ENCODE measurements at regions not wholly inside any gene's neighbourhood (a gene's known extent, or its start where the extent isn't known, plus 50 kb on each side); places are given as distances from the start of the nearest gene placed in this dataset.
"Not testable (repeated sequence)": the region's sequence is repeated elsewhere in the genome, so short reads cannot be mapped to it uniquely, and the experiment has no call there.

GRCh38 chr9:26789959-26790358 is 102.6 kb downstream of the CAAP1 start:
- DNase-seq: no peak

DNA sequence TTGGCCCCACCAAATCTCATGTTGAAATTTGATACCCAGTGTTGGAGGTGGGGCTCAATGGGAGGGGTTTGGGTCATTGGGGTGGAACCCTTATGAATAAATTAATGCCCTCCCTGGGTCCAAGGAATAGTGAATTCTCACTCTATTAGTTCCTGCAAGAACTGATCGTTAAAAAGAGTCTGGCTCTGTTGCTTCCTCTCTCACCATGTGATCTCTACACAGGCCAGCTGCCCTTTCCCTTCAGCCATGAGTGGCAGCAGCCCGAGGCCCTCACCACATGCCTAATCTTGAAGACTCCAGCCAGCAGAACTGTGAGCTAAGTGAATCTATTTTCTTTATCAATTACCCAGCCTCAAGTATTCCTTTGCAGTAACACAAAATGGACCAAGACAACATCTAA is 106.0 kb downstream of the CAAP1 start:
- DNase-seq: no peak

GRCh38 chr9:26782899-26783298 is 109.7 kb downstream of the CAAP1 start:
- no peak for DNase-seq

DNA sequence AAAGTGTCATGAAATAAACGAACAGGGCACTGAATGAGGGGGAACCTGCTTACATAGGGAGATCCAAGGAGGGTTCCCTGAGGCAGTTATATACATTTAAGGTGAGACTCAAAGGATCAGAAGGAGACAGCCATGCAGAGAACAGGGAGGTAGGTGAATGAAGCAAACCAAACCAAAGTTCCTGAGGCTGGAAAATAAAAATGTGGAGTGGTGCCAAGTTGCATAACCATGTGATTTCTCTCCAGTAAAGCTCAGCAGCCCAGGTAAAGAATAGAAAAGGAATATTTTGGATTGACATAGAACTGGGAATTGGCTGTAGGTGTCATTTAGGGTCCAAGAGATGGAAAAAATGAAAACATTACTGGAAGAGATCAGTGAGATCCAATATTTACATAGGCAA is 110.7 kb downstream of the CAAP1 start:
- no peak for DNase-seq

GRCh38 chr9:26780307-26780706 is 112.3 kb downstream of the CAAP1 start:
- not testable (repeated sequence) for DNase-seq

GRCh38 chr9:26779062-26779461 is 113.5 kb downstream of the CAAP1 start:
- no peak for DNase-seq

DNA sequence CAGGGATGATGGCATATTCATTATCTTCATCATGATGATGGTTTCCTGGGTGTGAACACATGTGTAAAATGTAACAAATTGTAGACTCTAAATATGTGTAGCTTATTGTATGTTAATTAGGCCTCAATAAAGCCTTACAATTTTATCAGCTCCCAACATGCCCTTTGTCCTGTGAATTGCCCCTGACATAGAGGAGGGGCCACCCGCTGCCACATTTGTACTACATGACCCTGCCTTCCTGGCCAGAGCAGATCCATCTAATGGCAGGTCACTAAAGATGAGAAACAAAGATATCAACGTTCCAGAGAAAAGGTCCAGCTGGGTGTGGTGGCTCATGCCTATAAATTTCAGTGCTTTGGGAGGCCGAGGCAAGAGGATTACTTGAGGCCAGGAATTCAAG is 117.2 kb downstream of the CAAP1 start:
- DNase-seq: no peak

- DNase-seq: no peak
Measured at GRCh38 chr9:26773056-26773455, 119.5 kb downstream of the CAAP1 start.

GRCh38 chr9:26770821-26771220 is 121.8 kb downstream of the CAAP1 start:
- no peak for DNase-seq

GRCh38 chr9:26768145-26768544 is 124.5 kb downstream of the CAAP1 start:
- DNase-seq: no peak

GRCh38 chr9:26760675-26761074 is 131.9 kb downstream of the CAAP1 start:
- no peak for DNase-seq

GRCh38 chr9:26758655-26759054 is 133.9 kb downstream of the CAAP1 start:
- no peak for DNase-seq

- DNase-seq: no peak
Measured at GRCh38 chr9:26756881-26757280, 135.7 kb downstream of the CAAP1 start.

DNA sequence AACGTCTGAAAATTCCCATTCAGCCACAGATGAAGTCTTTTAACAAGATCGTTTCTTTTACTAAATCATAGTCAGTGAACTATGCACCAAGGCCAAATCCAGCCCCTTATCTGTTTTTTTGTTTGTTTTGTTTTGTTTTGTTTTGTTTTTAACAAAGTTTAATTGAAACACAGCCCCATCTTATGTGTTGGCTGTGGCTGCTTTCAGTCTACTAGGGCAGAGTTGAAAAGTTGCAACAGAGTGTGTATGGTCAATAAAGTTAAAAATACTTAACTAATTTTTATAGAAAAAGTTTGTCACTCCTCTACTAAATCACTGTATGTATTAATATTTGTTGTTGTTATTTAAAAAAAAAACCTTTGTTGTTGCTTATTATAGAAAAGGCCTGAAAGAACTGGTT is 137.1 kb downstream of the CAAP1 start:
- no peak for DNase-seq

DNA sequence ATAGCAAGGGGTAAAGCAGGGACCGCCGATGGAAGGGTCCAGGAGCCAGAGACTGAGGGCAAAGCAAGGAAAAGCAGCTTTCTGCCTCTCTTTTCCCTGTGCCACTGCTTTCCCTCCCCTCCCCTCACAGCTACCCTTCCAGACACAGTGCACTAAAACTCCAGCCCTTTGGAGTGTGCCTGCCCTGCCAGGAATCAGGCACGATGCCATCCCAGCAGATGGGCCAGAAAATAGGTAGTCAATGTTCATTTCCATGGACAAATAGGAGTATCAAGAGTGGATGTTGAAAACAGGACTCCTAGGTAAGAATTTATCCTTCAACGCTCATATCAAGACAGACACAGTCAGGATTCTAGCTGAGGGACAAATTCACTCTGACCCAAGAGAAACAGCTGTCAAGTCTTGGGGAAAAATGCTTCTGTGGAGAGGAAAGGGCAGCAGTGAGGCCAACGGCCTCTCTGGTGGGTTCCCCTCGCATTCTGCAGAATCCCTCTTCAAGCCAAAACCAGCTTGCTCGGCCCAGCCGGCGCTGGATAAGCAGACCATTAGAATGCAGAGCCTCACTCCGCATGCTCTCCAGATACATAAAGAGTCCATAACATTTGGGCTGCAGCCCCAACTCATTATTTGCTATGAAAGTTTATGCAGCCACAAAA is 138.0 kb downstream of the CAAP1 start:
- DNase-seq: no peak

GRCh38 chr9:26753971-26754370 is 138.6 kb downstream of the CAAP1 start:
- no peak for DNase-seq

- no peak for DNase-seq
Measured at GRCh38 chr9:26750162-26750561, 142.4 kb downstream of the CAAP1 start.

GRCh38 chr9:26748449-26749058 is 144.0 kb downstream of the CAAP1 start:
- DNase-seq: no peak

GRCh38 chr9:26747611-26748010 is 145.0 kb downstream of the CAAP1 start:
- no peak for DNase-seq

DNA sequence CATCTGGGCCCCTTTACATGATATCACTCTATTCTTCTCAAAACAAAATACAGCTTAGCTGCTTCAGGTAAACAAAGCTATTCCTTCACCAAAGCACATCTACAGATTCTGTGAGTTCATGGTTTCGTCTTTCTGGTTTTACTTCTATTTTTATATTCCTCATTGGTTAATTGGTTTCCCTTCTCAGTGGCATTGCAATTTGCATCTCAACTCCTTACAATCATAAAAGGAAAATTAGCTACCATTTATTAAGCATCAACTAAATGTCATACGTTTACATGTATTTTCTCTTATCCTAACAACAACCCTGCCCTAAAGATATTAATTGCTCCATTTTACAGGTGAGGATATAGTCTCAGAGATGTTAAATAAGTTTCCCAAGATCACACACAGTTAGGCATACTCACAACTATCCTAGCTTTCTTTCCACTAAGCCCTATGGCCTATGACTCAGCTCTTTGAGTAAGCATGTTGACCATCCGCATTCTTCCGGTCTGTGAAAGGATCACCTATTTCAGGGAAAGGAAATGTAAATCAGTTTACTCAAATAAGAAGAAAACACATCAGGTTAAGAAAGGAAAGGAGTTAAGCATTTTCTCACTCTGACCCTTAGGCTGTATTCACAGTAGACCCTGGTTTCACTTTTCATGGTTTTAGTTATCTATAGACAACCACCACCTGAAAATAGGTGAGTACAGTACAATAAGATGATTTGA is 146.1 kb downstream of the CAAP1 start:
- DNase-seq: no peak

DNA sequence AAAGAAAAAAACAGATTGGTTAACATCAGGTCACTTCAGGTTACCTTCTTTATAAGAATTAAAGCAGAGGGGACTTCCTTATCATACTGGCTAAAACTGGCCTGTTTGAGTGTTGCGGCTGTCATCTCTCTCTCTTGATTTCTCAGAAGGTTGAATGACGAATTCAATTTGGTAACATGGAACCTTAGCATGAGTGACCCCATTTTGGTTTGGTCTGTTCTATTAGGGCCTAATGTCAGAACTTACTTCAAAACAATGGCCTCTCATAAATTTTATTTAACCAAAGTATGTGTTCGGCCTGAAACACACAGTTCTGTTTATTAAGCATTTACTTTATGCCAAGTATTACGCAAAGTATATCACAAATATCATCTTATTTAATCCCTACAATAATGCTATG is 147.5 kb downstream of the CAAP1 start:
- DNase-seq: no peak

- DNase-seq: no peak
Measured at GRCh38 chr9:26744191-26744965, 148.2 kb downstream of the CAAP1 start.

- no peak for DNase-seq
Measured at GRCh38 chr9:26742828-26743476, 149.7 kb downstream of the CAAP1 start.
